ENCODE measurements at regions not wholly inside any gene's neighbourhood (a gene's known extent, or its start where the extent isn't known, plus 50 kb on each side); places are given as distances from the start of the nearest gene placed in this dataset.
"Not testable (repeated sequence)": the region's sequence is repeated elsewhere in the genome, so short reads cannot be mapped to it uniquely, and the experiment has no call there.

- in situ Hi-C loops (cut with HindIII; ENCODE audit: low sequenced_read_pairs) = no loop called here
- no peak for DNase-seq (ENCODE audit: low spot score)
These were observed 492.0 kb upstream of the JAG1 start for GRCh38 chr20:11165789-11166188.

GRCh38 chr20:11166712-11167111, 492.9 kb upstream of the JAG1 start:
- in situ Hi-C loops (cut with HindIII; ENCODE audit: low sequenced_read_pairs) = no loop called here
- no peak for DNase-seq (ENCODE audit: low spot score)

- no peak for DNase-seq (ENCODE audit: low spot score)
- in situ Hi-C loops (cut with HindIII; ENCODE audit: low sequenced_read_pairs) = no loop called here
These were observed 494.2 kb upstream of the JAG1 start for GRCh38 chr20:11168026-11168425.

- in situ Hi-C loops (cut with HindIII; ENCODE audit: low sequenced_read_pairs) = no loop called here
These were observed 496.2 kb upstream of the JAG1 start for GRCh38 chr20:11170025-11170424.

GRCh38 chr20:11170565-11170964, 496.8 kb upstream of the JAG1 start:
- DNase-seq (ENCODE audit: low spot score) = no peak
- in situ Hi-C loops (cut with HindIII; ENCODE audit: low sequenced_read_pairs) = no loop called here

More at GRCh38 chr20:11170025-11170424, 496.2 kb upstream of the JAG1 start:
- no peak for DNase-seq (ENCODE audit: low spot score)

- in situ Hi-C loops (cut with HindIII; ENCODE audit: low sequenced_read_pairs) = no loop called here
These were observed 499.1 kb upstream of the JAG1 start for GRCh38 chr20:11172881-11173280.

GRCh38 chr20:11173916-11174315, 500.1 kb upstream of the JAG1 start:
- in situ Hi-C loops (cut with HindIII; ENCODE audit: low sequenced_read_pairs) = no loop called here
- no peak for DNase-seq (ENCODE audit: low spot score)

More at GRCh38 chr20:11172881-11173280, 499.1 kb upstream of the JAG1 start:
- DNase-seq (ENCODE audit: low spot score) = no peak

- DNase-seq (ENCODE audit: low spot score) = no peak
- in situ Hi-C loops (cut with HindIII; ENCODE audit: low sequenced_read_pairs) = no loop called here
These were observed 501.1 kb upstream of the JAG1 start for GRCh38 chr20:11174861-11175260.

GRCh38 chr20:11176431-11176830, 502.6 kb upstream of the JAG1 start:
- DNase-seq (ENCODE audit: low spot score) = no peak
- in situ Hi-C loops (cut with HindIII; ENCODE audit: low sequenced_read_pairs) = no loop called here

GRCh38 chr20:11178946-11179654, 505.3 kb upstream of the JAG1 start:
- no peak for DNase-seq (ENCODE audit: low spot score)

GRCh38 chr20:11180186-11180585, 506.4 kb upstream of the JAG1 start:
- DNase-seq (ENCODE audit: low spot score) = no peak
- in situ Hi-C loops (cut with HindIII; ENCODE audit: low sequenced_read_pairs) = no loop called here

More at GRCh38 chr20:11178946-11179654, 505.3 kb upstream of the JAG1 start:
- in situ Hi-C loops (cut with HindIII; ENCODE audit: low sequenced_read_pairs) = no loop called here

GRCh38 chr20:11181129-11181528, 507.3 kb upstream of the JAG1 start:
- in situ Hi-C loops (cut with HindIII; ENCODE audit: low sequenced_read_pairs); DNase-seq (ENCODE audit: low spot score): not testable (repeated sequence)

- in situ Hi-C loops (cut with HindIII; ENCODE audit: low sequenced_read_pairs) = no loop called here
- DNase-seq (ENCODE audit: low spot score) = no peak
These were observed 508.2 kb upstream of the JAG1 start for GRCh38 chr20:11181966-11182365.

GRCh38 chr20:11182720-11183119, 508.9 kb upstream of the JAG1 start:
- DNase-seq (ENCODE audit: low spot score) = no peak
- in situ Hi-C loops (cut with HindIII; ENCODE audit: low sequenced_read_pairs) = no loop called here

- DNase-seq (ENCODE audit: low spot score) = no peak
- in situ Hi-C loops (cut with HindIII; ENCODE audit: low sequenced_read_pairs) = no loop called here
These were observed 512.7 kb upstream of the JAG1 start for GRCh38 chr20:11186301-11187008.

- DNase-seq (ENCODE audit: low spot score) = no peak
- in situ Hi-C loops (cut with HindIII; ENCODE audit: low sequenced_read_pairs) = no loop called here
These were observed 515.2 kb upstream of the JAG1 start for GRCh38 chr20:11188843-11189603.

- DNase-seq (ENCODE audit: low spot score) = no peak
- in situ Hi-C loops (cut with HindIII; ENCODE audit: low sequenced_read_pairs) = no loop called here
These were observed 516.9 kb upstream of the JAG1 start for GRCh38 chr20:11190741-11191140.

GRCh38 chr20:11192106-11192505, 518.3 kb upstream of the JAG1 start:
- no peak for DNase-seq (ENCODE audit: low spot score)
- in situ Hi-C loops (cut with HindIII; ENCODE audit: low sequenced_read_pairs) = no loop called here

GRCh38 chr20:11193241-11193640, 519.4 kb upstream of the JAG1 start:
- in situ Hi-C loops (cut with HindIII; ENCODE audit: low sequenced_read_pairs) = no loop called here
- no peak for DNase-seq (ENCODE audit: low spot score)

- in situ Hi-C loops (cut with HindIII; ENCODE audit: low sequenced_read_pairs) = no loop called here
- DNase-seq (ENCODE audit: low spot score) = no peak
These were observed 521.4 kb upstream of the JAG1 start for GRCh38 chr20:11195169-11195568.
